ENCODE measurements at regions not wholly inside any gene's neighbourhood (a gene's known extent, or its start where the extent isn't known, plus 50 kb on each side); places are given as distances from the start of the nearest gene placed in this dataset.
"Not testable (repeated sequence)": the region's sequence is repeated elsewhere in the genome, so short reads cannot be mapped to it uniquely, and the experiment has no call there.

DNA sequence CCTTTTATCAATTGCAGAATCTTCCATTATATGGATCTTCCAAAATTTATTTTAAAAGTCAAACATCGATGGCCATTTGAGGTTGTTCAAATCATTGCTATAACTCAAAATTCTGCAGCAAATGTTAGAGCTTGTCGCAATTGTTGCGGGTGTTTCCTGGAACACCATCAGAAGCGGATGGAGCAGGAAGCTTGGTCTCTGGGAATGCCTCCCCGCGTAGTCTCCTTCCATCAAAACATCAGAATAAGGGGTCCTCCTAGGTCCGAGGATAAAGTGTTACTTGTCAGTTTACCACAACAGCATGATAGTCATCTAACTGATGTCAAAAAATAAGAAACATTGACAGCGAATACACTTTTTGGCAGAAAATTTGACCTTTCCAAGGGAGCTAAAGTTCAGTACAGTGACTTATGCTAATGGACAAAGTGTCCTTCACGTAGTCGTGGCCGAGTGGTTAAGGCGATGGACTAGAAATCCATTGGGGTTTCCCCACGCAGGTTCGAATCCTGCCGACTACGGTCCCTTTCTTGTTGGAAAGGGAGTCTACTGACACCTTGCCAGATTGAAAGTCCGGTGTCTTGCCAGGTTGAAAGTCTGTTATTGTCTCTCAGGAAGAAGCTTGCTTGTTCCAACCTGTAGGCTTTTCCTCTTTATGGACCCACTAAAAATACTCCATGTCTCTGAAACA lies 59.0 kb upstream of the ZNF184 start:
- DNase-seq: no peak

DNA sequence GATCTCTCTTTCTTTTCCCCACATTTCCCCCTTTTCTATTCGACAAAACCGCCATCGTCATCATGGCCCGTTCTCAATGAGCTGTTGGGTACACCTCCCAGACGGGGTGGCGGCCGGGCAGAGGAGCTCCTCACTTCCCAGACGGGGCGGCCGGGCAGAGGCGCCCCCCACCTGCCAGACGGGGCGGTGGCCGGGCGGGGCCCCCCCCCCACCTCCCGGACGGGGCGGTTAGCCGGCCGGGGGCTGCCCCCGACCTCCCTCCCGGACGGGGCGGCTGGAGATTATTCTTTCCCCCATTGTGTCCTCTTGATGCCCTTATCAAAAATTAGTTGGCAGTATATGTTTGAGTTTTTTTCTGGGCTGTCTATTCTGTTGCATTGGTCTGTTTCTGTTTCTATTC lies 56.9 kb upstream of the ZNF184 start:
- DNase-seq: not testable (repeated sequence)

GRCh38 chr6:27528714-27529113 lies 55.8 kb upstream of the ZNF184 start:
- no peak for DNase-seq

Data from retina (tissue), 1 donor.